NCI-H2081 (cell line): ENCODE measurements at regions not wholly inside any gene's neighbourhood (a gene's known extent, or its start where the extent isn't known, plus 50 kb on each side); places are given as distances from the start of the nearest gene placed in this dataset.
A peak's percentile ranks its signal among the peaks of the same experiment; 100 is the strongest.
"Not testable (repeated sequence)": the region's sequence is repeated elsewhere in the genome, so short reads cannot be mapped to it uniquely, and the experiment has no call there.

Source experiments
- DNase-seq, 2 experiments: peaks; one replicate each; lab custom pipeline; 2025; lab: John Stamatoyannopoulos, UW

DNA sequence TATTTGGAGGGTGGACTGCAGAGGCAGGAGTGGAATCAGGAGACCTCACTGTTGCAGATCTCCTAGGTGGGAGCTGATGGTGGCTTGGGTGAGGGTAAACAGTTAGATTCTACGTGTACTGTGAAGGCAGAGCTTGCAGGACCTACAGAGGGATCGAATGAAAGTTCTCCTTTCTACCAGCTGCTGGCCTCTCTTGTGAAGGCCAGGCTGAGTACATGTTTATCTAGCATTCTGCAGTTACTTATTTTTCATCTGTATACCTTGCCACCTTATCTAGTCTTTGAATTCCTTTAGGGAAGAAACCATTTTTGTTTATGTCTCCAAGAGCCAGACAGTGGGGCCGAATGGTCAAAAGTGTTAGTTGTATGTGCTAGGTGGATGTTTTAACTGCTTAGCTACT is 57.6 kb downstream of the PTTG1 start:
- DNase-seq = no peak

DNA sequence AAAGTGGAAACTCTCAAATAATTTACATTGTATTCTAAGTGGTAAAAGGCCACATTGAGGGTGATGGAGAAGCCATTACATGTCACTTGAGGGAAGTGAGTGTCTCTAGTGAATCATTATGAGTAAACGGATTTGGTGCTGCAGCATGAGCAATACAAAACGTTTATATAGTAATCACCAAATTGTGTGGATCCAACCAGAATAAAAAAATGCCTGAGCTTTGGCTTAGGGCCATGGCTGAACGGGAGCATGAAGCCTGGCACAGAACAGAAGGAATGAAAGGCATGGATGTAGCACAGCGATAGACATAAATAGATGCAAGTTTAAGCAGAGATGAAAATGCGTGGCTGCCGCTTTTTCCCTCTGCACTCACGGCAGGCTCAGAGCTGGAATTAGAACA is 58.3 kb downstream of the PTTG1 start:
- DNase-seq = no peak

DNA sequence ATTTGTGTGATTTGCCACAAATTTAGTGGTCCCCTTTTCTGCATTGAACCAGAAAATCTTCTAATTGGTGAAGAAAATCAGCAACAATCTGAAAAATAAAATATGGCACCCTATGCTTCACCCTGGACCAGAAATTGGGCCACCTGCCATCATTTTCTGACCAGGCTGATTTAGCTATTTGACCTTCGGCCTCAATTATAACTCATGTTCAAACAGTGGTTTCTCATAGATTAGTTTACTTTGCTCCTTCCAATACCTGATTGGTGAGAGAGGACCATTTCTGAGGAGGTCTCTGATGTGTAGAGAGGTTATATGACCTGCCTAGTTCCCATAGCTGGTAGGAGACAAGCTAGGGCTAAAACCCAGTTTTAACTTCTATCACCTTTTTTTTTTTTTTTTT is 59.0 kb downstream of the PTTG1 start:
- DNase-seq = no peak

DNA sequence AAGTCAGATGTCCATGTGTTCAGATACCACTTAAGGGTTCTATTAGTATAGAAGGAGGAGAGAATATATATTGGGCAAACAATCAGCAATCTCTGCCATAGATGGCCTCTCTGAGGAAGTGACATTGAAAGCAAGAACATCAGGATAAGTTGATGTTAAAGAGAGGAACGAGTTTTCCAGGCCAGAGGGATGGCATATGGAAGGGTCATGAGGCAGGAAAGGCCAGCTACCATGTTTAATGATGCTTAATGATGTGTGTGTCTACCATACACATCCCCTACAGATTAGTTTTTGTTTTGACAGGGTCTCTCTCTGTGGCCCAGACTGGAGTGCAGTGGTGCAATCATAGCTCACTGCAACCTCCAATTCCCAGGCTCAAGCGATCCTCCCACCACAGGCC is 63.0 kb downstream of the PTTG1 start:
- DNase-seq = no peak

DNA sequence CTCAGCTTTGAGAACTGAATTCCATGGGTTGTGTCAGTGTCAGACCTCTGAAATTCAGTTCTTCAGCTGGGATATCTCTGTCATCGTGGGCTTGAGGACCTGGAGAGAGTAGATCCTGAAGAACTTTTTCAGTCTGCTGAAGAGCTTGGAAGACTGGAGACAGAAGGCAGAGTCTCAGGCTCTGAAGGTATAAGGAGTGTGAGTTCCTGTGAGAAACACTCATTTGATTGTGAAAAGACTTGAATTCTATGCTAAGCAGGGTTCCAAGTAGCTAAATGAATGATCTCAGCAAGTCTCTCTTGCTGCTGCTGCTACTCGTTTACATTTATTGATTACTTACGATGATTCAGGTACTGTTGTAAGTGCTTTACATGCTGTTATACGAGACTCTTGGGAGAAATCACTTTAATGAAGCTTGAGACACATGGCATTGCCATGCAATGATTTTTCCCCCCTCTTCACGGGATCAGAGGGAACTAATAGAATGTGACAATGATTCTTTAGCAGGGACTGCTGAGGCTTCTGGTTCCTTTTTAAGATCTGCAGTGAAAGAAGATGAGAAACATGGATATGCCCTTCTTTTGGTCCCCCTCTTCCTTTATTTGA is 63.8 kb downstream of the PTTG1 start:
- no peak for DNase-seq

DNA sequence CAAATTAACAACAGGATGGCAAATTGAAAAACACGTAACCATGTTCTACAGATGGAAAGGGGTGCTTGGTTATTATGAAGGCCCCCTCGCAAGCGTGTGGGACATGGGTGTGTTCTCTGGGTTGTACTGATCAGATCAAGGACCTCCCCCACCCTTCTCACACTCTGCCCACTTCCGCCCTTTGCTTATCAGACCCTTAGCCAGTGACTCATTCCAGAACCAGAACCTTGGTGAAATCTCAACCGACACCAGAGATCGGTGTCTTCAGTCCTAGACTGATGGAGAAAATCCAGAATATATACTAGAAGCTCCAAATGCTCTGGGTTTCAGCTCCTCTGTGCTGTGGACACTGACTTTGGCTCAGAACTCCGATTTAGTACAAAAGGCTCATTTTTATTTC is 64.9 kb downstream of the PTTG1 start:
- DNase-seq = no peak

DNA sequence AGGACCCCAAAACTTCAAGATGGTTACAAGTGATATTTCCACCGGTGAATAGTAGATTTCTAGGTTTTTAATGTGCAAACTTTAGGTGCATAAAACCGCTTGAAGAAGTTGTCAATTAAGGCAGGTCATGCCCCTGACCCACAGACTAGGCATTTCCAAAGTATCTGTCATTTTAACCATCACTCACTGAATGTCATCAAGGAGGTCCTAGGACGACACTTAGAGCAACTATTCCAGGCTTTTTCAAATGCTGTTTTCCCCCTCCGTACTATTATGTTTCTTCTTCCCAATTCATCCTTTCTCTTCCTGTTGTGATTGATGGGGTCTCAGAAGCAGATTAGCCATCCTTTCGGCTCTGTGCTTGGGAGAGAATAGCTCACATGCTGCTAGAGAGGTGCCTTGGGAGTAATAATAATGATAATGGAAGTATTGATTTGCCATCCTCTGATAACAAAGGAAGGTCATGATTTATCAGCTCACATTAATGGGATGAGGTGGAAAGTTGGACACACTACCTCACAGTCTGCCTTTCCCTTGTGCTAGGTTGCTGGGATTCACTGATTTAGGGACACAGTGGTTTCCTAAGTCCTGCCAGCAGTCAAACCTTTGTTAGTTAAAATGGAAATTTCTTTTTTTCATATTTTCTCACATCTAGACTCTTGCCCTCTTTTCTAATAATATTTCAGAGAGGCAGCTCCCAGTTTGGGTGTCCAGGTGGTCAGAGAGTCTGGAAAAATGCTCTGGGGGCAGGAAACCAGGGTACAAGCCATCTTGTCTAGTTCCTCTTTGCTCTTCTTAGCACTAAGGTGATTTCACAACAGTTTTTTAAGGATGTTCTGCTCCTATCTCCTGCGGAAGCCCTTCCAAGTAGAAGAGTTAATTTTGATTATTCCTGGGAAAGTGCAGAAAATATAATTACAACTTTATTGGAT is 67.0 kb downstream of the PTTG1 start:
- DNase-seq = no peak

DNA sequence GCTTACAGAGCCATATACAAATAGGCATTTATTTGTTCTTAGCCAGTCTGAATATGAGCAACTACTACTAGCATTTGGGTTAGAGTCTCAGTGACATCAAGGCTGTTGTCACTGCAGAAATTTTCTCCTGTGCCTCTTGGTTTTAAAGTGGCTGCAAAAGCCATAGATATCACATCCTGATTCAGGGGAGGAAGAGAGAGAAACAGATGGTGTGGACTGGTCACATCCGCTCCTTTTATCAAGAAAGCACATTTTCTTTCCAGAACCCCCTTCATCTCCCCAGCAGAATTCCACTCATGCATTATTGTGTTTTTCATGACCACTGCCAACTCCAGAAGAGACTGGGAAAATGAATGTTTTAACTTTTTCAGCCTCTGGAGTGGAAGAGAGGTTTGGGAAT is 69.8 kb downstream of the PTTG1 start:
- no peak for DNase-seq

DNA sequence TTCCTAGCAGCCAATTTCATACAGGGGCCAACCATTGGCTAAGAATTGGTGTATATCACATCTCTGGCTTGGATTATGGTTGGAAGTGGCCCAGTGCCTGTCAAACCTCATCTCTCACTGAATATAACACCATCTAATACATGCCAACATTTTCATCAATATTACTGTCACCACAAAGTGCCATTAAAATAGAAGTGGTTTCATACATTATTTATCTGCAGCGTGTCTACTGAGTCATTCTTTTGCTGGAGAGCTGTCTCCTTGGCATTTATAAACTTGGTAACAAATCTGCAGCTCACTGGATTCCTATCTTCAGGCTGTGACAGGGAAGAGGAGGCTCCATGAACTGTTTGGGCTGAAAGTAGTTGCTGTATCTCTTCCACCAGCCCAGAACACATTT is 70.9 kb downstream of the PTTG1 start:
- DNase-seq = no peak

DNA sequence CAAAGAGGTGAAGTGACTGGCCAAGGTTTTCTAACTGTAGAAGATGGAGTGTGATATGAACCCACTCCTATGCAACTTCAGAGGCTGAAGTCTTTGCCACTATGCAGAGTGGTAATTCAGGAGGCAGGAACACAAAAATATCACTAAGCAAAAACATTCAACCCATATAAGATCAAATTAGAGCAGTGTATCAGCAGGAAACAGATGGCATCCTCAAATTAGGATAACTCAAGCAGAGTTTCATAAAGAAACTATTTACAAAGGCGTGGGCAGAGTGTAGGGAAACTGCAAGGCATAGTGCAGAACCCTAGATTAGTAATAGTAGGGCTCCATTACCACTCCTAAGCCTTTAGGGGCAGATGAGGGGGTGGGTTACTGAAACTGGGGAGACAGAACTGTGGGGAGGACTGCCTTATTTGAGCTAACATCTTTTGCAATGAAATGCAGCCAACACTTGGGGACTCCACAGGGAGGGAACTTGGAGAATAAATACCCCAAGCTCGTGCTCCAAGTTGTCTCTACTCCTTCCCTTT is 72.2 kb downstream of the PTTG1 start:
- no peak for DNase-seq

DNA sequence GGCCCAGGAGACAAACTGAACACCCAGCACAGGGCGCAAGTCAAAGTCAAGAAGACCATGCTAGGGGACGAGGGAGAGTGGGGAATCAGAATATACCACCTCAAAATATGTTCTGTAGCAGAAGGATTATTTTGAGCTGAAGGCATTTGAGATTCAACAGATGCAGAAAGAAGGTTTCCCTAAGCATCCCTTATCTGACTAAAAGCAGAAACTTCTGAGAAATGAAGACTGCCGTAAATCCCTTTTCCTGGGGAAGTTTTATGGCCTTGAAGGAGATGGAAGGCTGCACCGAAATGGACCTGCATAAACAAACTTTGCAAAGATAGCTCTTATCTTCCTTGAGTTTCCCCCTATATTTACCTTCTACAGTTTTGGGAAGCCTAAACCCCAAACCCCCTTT is 72.8 kb downstream of the PTTG1 start:
- no peak for DNase-seq

DNA sequence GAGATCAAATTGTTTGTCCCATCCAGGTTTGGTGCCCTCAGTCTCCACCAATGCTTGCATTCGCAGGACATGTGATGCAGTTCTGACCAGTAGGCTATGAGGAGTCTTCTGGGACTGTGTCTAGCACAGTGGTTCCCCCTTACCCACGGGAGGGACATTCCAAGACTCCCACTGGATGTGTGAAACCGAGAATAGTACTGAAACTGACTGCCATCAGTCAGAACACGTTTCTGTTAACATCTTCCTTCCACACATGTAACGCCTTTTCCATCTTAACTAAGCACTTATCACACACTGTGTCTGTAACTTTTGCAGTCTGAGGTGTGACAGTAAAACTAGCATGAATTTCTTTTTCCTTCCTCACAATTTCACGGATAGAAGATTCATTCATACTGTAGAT is 74.7 kb downstream of the PTTG1 start:
- no peak for DNase-seq

DNA sequence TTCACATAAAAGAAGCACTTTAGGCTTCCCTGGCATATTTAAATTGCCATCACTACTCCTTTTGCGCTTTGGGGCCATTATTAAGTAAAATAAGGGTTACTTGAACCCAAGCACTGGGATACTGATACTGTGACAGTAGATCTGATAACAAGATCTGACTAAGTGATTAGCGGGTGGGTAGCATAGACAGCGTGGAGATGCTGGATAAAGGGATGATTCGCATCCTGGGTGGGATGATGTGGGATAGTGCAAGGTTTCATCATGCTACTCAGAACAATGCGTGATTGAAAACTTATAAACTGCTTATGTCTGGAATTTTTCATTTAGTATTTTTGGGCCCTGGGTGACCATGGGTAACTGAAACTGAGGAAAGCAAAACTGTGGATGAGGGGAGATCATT is 75.1 kb downstream of the PTTG1 start:
- DNase-seq = no peak

DNA sequence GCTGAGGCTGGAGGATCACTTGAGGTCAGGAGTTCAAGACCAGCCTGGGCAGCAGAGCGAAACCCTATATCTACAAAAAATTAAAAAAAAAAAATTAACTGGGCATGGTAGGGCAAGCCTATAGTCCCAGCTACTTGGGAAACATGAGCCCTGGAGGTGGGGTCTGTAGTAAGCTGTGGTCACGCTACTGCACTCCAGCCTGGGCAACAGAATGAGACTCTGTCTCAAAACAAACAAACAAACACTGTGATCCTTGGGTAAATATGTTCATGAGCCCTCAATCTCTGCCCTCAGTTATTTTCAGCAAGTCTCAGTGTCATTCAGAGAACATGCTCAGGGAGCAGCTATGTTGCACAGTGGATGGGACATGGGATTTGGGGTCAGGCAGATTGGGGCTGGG is 76.2 kb downstream of the PTTG1 start:
- DNase-seq = no peak

DNA sequence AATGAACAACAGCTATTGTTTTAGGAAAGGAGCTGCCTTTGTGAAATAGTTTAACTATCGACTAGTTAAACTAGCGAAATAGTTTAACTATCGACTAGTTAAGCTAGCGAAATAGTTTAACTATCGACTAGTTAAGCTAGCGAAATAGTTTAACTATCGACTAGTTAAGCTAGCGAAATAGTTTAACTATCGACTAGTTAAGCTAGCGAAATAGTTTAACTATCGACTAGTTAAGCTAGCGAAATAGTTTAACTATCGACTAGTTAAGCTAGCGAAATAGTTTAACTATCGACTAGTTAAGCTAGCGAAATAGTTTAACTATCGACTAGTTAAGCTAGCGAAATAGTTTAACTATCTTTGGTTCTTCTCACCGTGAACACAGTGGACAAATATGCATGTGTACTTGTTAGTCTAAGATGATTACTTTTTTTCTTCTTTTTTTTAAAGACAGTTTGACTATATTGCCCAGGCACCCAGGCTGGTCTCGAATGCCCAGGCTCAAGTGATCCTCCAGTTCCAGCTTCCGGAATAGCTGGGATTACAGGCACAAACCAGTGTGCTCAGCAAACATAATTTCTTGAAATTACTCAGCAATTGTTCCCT is 76.9 kb downstream of the PTTG1 start:
- not testable (repeated sequence) for DNase-seq

DNA sequence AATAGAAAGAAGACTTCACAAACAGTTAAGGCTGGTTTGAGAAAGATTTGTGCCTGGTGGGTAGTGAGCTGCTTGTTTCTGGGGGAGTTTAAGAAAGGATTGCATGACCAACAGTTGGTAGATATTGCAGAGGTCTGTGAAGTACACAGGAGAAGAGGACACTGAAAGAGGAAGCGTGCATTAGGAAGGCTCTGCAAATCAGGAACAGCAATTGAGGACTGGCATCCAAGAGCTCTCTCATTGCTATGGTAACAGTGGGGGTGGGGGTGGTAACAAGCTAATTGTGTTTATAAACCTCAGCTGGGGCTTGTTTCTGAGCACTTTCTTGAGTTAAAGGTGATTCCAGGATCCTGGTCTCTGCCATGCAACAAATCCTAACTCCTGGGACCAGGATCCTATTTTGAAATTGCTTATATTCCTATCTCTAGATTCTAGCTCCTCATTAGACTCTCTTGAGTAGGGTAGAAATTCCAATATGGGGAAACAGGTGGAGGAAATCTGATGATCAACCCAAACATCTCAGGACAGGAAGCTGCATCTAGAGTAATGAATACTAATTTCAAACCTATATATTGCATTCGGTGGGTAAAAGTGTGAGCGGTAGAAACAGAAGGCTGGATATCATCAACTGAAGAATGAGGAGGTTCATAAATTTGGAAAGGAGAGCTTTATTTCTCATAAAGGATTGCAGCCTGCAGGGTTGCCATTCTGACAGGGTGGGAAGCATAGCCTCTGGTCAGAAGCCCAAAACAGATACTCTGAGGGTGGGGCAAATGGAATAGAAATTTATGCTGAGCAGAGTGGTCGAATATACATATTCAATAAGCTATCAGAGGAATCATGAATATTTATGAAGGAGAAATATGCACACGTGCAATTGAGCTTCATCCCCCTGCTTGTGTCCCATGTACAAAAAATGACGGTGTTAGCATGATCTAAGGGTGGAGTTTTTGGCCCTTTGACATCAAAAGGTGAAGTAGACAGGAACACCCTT is 79.4 kb downstream of the PTTG1 start:
- no peak for DNase-seq

DNA sequence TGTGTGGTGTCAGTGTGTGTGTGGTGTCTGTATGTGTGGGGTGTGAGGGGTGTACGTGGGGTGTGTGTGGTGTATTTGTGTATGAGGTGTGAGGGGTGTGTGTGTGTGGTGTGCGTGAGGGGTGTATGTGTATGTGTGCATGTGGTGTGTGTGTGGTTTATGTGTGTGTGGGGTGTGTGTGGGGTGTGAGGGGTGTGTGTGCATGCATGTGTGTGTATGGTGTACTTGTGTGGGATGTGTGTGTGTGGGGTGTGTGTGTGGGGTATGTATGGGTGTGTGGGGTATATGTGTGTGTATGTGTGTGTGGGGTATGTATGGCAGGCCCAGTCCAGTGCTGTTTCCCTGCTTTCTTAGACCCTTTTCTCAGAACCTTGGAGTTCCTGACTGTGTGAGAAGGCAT is 83.3 kb downstream of the PTTG1 start:
- no peak for DNase-seq

DNA sequence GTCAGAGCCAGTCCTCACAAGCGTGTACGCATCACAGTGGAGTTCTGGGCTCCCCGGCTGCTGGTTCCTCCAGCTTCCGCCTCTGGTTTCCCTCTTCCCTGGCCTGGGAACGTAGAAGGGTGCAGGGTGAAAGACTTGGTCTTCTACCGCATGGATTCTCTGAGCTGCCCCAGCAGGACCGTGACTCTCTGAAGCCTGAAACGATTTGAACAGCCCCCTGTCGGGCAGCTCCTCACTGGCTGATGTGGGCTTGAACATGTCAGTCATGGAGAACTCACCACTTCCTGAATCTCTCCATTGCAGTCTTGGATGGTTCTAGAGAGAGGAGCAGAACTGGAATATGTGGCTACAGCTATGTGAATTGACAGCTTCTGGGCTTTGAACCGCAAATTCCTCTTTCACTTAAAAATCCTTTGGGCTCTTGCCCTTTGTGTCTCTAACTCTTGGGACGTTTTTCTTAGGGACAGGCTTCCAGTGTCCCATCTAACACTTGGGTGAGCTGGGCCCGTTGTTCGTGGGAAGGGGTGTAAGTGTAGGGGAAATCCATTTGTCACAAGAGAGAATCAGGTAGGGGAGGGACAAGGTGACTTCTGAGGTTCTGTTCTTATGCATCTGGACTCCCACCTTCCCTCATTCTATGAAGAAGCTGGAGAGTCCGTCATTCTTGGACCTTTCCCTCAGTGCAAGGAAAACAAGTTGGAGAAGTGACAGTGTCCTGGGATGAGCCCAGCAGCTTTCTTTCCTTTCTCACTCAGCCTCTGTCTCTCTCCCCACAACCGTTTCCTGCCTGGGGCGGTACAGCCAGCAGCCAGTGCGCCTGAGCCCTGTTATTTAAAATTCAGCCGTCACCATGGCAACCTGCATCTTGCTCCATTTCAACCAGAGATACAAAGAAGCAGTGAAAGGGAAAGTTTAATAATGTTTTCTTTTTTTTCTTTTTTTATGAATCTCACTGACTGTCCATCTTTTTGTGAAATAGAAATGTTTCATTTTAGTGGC is 84.7 kb downstream of the PTTG1 start:
- DNase-seq = peak; percentile 1 to 5

DNA sequence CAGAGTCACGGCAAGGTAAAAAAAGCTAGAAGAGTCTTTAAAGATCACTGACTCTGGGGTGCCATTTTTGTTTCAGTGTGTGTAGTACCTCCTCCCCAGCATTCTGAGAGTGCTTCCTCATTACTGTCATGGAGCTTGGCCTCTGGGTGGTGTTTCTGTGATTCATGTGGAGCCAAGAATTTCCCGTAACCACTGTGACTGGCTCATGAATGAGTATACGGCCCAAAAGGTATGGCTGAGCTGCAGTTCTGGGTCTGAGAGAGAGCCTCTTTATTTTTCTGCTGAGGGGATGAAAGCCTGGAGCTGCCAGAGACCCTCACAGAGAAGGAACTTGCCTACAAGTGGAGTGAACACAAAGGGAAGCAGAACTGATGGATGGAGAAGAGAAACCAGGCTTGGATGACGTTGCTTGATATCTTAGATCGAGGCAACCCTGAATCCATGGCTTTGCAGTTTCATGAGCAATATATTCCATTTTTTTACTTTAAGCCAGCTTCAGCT is 85.6 kb downstream of the PTTG1 start:
- no peak for DNase-seq

DNA sequence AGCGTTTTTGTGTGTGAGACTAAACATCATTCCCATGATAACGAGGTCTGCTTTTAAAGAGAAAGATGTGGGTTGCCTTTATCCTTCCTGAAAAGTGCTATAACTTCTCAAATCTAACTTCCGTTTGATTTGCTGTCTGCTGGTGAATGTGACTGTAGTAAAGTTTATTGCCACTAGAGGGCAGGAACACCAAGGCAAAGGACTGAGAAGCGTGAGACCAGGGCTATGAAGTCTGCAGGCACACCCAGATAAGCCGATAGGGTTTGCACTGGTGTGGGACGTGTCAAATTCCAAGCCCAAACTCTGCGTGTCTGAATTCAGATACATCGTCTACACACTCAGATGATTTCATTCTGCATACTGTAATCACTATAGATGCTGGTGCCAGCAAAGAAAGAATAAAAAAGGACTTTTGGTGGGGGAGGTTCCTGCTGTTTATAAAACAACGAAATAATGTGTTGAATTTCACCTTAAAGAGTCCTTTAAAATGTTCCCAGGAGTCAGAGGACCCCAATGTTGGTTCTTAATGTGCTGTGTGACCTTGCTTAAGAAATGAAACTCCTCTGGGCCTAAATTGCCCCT is 87.2 kb downstream of the PTTG1 start:
- peak; percentile 76 to 80 for DNase-seq
